ENCODE measurements at regions not wholly inside any gene's neighbourhood (a gene's known extent, or its start where the extent isn't known, plus 50 kb on each side); places are given as distances from the start of the nearest gene placed in this dataset.

GRCh38 chr3:43866529-43867353 lies 176.0 kb downstream of the ABHD5 start:
- no peaks in the 10 kb centered on the region for H3K36me3 ChIP-seq (ENCODE audit: control insufficient read depth, insufficient read depth, low read length)
- peaks cover 28% of the 10 kb centered on the region for H3K4me1 ChIP-seq (ENCODE audit: control insufficient read depth, insufficient read depth, low read length, poor library complexity, severe bottlenecking)
- H3K4me3 ChIP-seq (ENCODE audit: extremely low read depth, insufficient read depth, low read length, poor library complexity, severe bottlenecking) = no peak overlapping the region
- WGBS, 2 experiments (ENCODE audit: insufficient coverage in 2 of 2) = 96 to 100% methylated on average over 3 of the region's 3 CpGs
- H3K27ac ChIP-seq (ENCODE audit: low read depth, low read length, severe bottlenecking) = no peak overlapping the region
- no peaks in the 10 kb centered on the region for H3K9me3 ChIP-seq (ENCODE audit: control insufficient read depth, low read length)

- Histone ChIP-seq H3K4me1 (ENCODE audit: control insufficient read depth, insufficient read depth, low read length, poor library complexity, severe bottlenecking) (peaks cover 36% of the 10 kb centered on the region), H3K36me3 (ENCODE audit: control insufficient read depth, insufficient read depth, low read length) (no peaks in the 10 kb centered on the region), H3K4me3 (ENCODE audit: extremely low read depth, insufficient read depth, low read length, poor library complexity, severe bottlenecking) (no peak overlapping the region), H3K9me3 (ENCODE audit: control insufficient read depth, low read length) (no peaks in the 10 kb centered on the region), H3K27ac (ENCODE audit: low read depth, low read length, severe bottlenecking) (no peak overlapping the region)
- 86 to 87% methylated on average over 3 to 4 of the region's 8 CpGs for WGBS, 2 experiments (ENCODE audit: insufficient coverage in 2 of 2)
Observed at GRCh38 chr3:43867436-43868072, 176.8 kb downstream of the ABHD5 start.

DNA sequence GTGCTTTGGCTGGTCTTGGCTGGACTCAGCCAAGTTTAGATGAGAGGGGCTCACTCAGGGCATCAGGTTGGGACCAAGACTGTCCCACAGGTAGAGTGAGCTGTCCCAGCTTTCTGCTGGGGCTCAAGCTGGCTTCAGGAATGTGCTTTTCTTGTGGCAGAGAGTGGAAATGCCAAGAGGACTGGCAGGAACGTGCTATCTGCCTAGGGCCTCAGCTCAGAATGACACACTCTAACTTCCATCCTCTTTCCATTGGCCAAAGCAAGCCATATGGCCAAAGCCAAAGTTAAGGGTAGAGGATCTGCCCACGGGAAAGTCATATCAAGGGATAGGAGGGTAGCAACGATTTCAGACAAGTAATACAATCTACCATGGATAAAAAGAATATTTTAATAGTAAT lies 178.8 kb downstream of the ABHD5 start:
- Histone ChIP-seq H3K27ac (ENCODE audit: low read depth, low read length, severe bottlenecking) (peak overlapping the region; percentile 54), H3K4me1 (ENCODE audit: control insufficient read depth, insufficient read depth, low read length, poor library complexity, severe bottlenecking) (peaks cover 46% of the 10 kb centered on the region), H3K4me3 (ENCODE audit: extremely low read depth, insufficient read depth, low read length, poor library complexity, severe bottlenecking) (no peak overlapping the region), H3K36me3 (ENCODE audit: control insufficient read depth, insufficient read depth, low read length) (no peaks in the 10 kb centered on the region), H3K9me3 (ENCODE audit: control insufficient read depth, low read length) (peaks cover 7% of the 10 kb centered on the region)
- WGBS, 2 experiments (ENCODE audit: insufficient coverage in 2 of 2) = no CpG with 5 or more reads among the region's 3 CpGs

- Histone ChIP-seq H3K9me3 (ENCODE audit: control insufficient read depth, low read length) (peaks cover 7% of the 10 kb centered on the region), H3K36me3 (ENCODE audit: control insufficient read depth, insufficient read depth, low read length) (no peaks in the 10 kb centered on the region), H3K4me1 (ENCODE audit: control insufficient read depth, insufficient read depth, low read length, poor library complexity, severe bottlenecking) (peaks cover 46% of the 10 kb centered on the region), H3K27ac (ENCODE audit: low read depth, low read length, severe bottlenecking) (peak overlapping the region; percentile 54), H3K4me3 (ENCODE audit: extremely low read depth, insufficient read depth, low read length, poor library complexity, severe bottlenecking) (no peak overlapping the region)
- 70 to 100% methylated on average over 1 of the region's 2 CpGs for WGBS, 2 experiments (ENCODE audit: insufficient coverage in 2 of 2)
Observed at GRCh38 chr3:43870120-43870519, 179.4 kb downstream of the ABHD5 start.

DNA sequence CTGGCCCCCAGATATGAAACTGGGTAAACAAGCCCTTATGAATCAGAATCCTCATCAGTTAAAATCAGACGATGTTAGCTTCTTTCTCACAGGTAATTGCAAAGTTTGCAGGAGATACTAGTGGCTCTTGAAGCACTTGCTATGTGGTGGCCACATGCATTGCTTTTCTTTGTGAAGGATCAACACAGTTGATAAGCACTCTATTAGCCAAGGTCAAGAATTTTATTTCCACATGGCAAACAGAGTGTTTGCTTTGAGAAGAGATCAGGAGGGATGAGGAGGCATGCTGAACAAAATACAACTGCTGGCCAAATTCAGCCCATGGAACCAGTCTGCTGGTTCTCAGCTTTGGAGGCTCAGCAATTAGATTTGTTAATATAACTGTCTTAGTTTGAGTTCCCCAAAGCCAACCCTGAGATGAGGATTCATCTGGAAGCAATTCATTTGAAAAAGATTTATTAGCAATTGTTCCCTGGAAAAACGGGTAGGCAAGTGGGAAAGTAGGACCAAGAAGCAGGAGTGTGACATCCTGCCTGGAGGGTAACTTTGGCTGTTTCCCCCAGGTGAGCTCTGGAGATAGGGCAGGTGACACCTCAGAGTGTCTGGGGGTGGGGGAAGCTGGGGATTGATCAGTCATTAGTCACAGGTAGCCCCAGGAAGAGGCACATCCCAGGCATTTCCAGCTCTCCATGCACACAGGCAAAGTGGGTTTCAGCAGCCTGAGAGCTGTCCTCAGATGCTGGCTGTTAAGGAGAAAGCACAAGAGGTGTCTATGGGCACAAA lies 180.3 kb downstream of the ABHD5 start:
- Histone ChIP-seq H3K36me3 (ENCODE audit: control insufficient read depth, insufficient read depth, low read length) (no peaks in the 10 kb centered on the region), H3K4me3 (ENCODE audit: extremely low read depth, insufficient read depth, low read length, poor library complexity, severe bottlenecking) (no peak overlapping the region), H3K27ac (ENCODE audit: low read depth, low read length, severe bottlenecking) (no peak overlapping the region), H3K4me1 (ENCODE audit: control insufficient read depth, insufficient read depth, low read length, poor library complexity, severe bottlenecking) (peaks cover 46% of the 10 kb centered on the region), H3K9me3 (ENCODE audit: control insufficient read depth, low read length) (peaks cover 7% of the 10 kb centered on the region)
- 78 to 80% methylated on average over 2 of the region's 2 CpGs for WGBS, 2 experiments (ENCODE audit: insufficient coverage in 2 of 2)

GRCh38 chr3:43871627-43872245 lies 181.0 kb downstream of the ABHD5 start:
- Histone ChIP-seq H3K9me3 (ENCODE audit: control insufficient read depth, low read length) (peaks cover 7% of the 10 kb centered on the region), H3K27ac (ENCODE audit: low read depth, low read length, severe bottlenecking) (peak overlapping the region; percentile 89), H3K4me3 (ENCODE audit: extremely low read depth, insufficient read depth, low read length, poor library complexity, severe bottlenecking) (no peak overlapping the region), H3K36me3 (ENCODE audit: control insufficient read depth, insufficient read depth, low read length) (no peaks in the 10 kb centered on the region), H3K4me1 (ENCODE audit: control insufficient read depth, insufficient read depth, low read length, poor library complexity, severe bottlenecking) (peaks cover 46% of the 10 kb centered on the region)
- WGBS, 2 experiments (ENCODE audit: insufficient coverage in 2 of 2) = 81 to 95% methylated on average over 7 to 9 of the region's 9 CpGs

DNA sequence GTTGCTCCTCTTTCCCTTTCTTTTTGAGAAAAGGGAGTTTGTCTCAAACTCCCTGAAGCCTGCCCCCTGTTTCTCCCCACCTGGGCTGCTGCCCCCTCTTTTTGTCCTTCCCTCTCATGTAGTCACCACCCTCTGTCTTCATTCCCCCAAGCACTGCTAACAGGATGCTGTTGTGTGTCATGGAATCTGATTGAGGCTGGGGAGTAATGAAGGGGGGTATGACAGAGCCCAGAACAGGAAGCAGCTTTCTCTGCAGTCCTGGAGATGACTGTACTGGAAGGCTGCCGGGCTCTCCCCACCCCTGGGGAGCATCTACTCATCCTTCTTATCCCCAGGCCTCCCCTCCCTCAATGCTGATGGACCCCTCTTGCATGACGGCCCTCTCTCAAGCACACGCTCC lies 181.6 kb downstream of the ABHD5 start:
- H3K27ac ChIP-seq (ENCODE audit: low read depth, low read length, severe bottlenecking) = peak overlapping the region; percentile 89
- peaks cover 7% of the 10 kb centered on the region for H3K9me3 ChIP-seq (ENCODE audit: control insufficient read depth, low read length)
- 61% methylated on average over 3 of the region's 3 CpGs; no CpG with 5 or more reads in 1 of the 2 experiments for WGBS, 2 experiments (ENCODE audit: insufficient coverage in 2 of 2)
- no peaks in the 10 kb centered on the region for H3K36me3 ChIP-seq (ENCODE audit: control insufficient read depth, insufficient read depth, low read length)
- H3K4me3 ChIP-seq (ENCODE audit: extremely low read depth, insufficient read depth, low read length, poor library complexity, severe bottlenecking) = no peak overlapping the region
- peaks cover 42% of the 10 kb centered on the region for H3K4me1 ChIP-seq (ENCODE audit: control insufficient read depth, insufficient read depth, low read length, poor library complexity, severe bottlenecking)

DNA sequence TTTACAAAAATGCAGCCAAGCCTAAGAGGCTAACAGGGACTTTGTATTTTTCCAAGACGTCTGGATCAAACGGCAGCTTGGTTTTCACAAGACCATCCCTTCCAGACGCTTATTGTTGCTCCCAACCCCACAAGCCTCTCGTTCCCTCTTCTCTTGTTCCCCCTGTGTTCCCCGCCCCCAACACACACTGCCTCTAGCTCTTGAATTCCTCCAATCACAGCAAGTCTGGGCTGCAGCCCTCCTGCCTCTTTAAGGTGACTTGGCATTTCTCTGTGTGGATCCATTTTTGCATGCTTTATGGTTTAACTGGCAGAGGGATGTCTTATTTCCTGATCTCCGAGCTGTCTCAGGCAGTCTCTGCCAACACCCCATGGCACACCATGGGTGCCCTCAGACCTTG lies 182.2 kb downstream of the ABHD5 start:
- H3K36me3 ChIP-seq (ENCODE audit: control insufficient read depth, insufficient read depth, low read length) = no peaks in the 10 kb centered on the region
- H3K27ac ChIP-seq (ENCODE audit: low read depth, low read length, severe bottlenecking) = peak overlapping the region; percentile 89
- peaks cover 7% of the 10 kb centered on the region for H3K9me3 ChIP-seq (ENCODE audit: control insufficient read depth, low read length)
- peaks cover 42% of the 10 kb centered on the region for H3K4me1 ChIP-seq (ENCODE audit: control insufficient read depth, insufficient read depth, low read length, poor library complexity, severe bottlenecking)
- H3K4me3 ChIP-seq (ENCODE audit: extremely low read depth, insufficient read depth, low read length, poor library complexity, severe bottlenecking) = no peak overlapping the region
- WGBS, 2 experiments (ENCODE audit: insufficient coverage in 2 of 2) = 52 to 82% methylated on average over 5 to 6 of the region's 6 CpGs

GRCh38 chr3:43873723-43874122 lies 183.0 kb downstream of the ABHD5 start:
- no peak overlapping the region for H3K27ac ChIP-seq (ENCODE audit: low read depth, low read length, severe bottlenecking)
- no peaks in the 10 kb centered on the region for H3K36me3 ChIP-seq (ENCODE audit: control insufficient read depth, insufficient read depth, low read length)
- 96 to 100% methylated on average over 7 of the region's 7 CpGs for WGBS, 2 experiments (ENCODE audit: insufficient coverage in 2 of 2)
- peaks cover 42% of the 10 kb centered on the region for H3K4me1 ChIP-seq (ENCODE audit: control insufficient read depth, insufficient read depth, low read length, poor library complexity, severe bottlenecking)
- peaks cover 7% of the 10 kb centered on the region for H3K9me3 ChIP-seq (ENCODE audit: control insufficient read depth, low read length)
- no peak overlapping the region for H3K4me3 ChIP-seq (ENCODE audit: extremely low read depth, insufficient read depth, low read length, poor library complexity, severe bottlenecking)

GRCh38 chr3:43874290-43874689 lies 183.6 kb downstream of the ABHD5 start:
- Histone ChIP-seq H3K27ac (ENCODE audit: low read depth, low read length, severe bottlenecking) (no peak overlapping the region), H3K4me1 (ENCODE audit: control insufficient read depth, insufficient read depth, low read length, poor library complexity, severe bottlenecking) (peaks cover 42% of the 10 kb centered on the region), H3K4me3 (ENCODE audit: extremely low read depth, insufficient read depth, low read length, poor library complexity, severe bottlenecking) (no peak overlapping the region), H3K36me3 (ENCODE audit: control insufficient read depth, insufficient read depth, low read length) (no peaks in the 10 kb centered on the region), H3K9me3 (ENCODE audit: control insufficient read depth, low read length) (peaks cover 7% of the 10 kb centered on the region)
- 100% methylated on average over 1 of the region's 1 CpG; no CpG with 5 or more reads in 1 of the 2 experiments for WGBS, 2 experiments (ENCODE audit: insufficient coverage in 2 of 2)

Data from mesodermal cell (in vitro differentiated cells).